HG02763 (cell line): ENCODE measurements at regions not wholly inside any gene's neighbourhood (a gene's known extent, or its start where the extent isn't known, plus 50 kb on each side); places are given as distances from the start of the nearest gene placed in this dataset.

ENCODE experiments used
- ATAC-seq: cut with Tn5 transposase; IDR thresholded peaks from one replicate; pipeline ENCODE4 v1.9.1; 2021; ENCODE audit warnings: mild to moderate bottlenecking, moderate library complexity; ENCODE audit not compliant: unreplicated experiment

- ATAC-seq = no peak
Measured at GRCh38 chr4:163948920-163949455, 454.5 kb downstream of the TMA16 start.

GRCh38 chr4:163949976-163950601 is 455.6 kb downstream of the TMA16 start:
- no peak for ATAC-seq

- ATAC-seq = no peak
Measured at GRCh38 chr4:163955288-163955687, 460.8 kb downstream of the TMA16 start.

DNA sequence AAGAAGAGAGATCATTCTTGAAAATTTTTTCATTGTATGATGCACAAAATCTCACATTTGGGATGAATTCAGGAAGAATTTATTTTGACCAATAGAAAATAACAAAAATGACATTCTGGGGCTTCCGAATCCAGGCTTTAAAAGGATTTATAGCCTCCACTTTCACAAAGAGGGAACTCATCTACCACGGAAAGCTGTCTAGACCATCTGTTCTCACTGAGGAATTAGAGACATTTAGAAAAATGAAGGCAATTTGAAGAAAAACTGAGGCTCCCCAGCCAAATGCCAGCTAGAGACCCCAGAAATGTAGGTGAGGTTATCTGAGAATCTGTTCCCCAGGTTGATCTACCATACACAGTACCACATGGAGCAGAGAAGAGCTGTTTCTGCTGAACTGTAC is 464.3 kb downstream of the TMA16 start:
- no peak for ATAC-seq

DNA sequence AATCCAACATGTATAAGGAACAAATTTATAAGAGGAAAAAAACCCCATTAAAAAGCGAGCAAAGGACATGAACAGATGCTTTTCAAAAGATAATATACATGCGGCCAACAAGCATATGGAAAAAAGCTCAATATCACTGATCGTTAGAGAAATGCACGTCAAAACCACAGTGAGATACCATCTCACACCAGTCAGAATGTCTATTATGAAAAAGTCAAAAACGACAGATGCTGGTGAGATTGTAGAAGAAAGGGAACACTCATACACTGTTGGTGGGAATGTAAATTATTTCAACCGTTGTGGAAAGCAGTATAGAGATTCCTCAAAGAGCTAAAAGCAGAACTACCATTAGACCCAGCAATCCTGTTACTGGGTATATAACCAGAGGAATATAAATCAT is 465.4 kb downstream of the TMA16 start:
- no peak for ATAC-seq

DNA sequence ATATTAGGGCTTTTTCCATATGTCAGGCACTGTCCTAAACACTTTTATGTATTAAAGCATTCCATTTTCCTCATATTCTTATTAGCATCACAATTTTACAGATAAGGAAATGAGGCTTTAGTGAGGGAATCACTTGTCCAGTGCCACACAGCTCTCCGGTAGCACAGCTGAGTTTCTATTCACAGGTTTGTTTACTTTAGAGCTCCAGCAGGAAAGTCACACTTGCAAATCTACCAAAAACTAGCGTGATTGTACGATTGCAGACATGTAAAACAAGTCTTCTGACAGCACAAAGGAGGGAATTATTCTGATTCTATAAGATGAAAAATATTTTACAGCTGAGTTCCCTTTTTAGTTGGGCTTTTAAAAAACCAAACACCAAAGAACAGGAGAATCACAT is 472.1 kb downstream of the TMA16 start:
- no peak for ATAC-seq

DNA sequence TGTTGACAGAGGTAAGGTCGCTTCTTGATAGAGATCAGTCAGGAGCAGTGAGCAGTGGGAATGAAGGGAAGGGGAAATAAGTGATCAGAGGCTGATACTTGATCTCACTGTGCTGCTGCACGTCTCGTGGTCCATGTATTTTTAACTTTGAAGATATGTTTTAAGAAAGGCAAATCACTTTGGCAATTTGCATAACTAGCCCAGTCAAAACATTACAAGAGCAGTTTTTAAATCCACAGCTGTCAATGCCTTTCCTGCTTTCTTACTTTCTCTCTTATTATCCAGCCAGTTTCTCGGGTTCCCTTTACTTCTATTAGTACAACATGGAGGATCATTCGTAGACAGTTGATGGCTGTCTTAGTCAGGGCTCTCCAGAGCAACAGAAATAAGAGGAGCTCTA is 472.8 kb downstream of the TMA16 start:
- ATAC-seq = no peak

DNA sequence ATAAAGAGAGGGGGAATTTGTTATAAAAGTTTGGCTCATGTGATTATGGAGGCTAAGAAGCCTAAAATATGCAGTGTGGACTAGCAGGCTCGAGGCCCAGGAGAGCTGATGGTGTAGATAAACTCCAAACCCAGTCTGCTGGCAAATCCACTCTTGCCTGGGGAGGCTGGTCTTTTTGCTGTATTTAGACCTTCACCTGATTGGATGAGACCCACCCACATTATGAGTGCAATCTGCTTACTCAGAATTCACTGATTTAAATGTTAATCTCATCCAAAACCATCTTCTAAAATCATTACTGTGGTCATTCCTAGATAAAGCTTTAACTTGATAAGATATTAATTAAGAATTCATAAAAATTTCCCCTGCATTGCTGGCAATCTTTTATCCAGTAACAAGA is 473.2 kb downstream of the TMA16 start:
- ATAC-seq = no peak

GRCh38 chr4:163969291-163969690 is 474.8 kb downstream of the TMA16 start:
- ATAC-seq = no peak

- ATAC-seq = no peak
Measured at GRCh38 chr4:163976588-163976987, 482.1 kb downstream of the TMA16 start.

DNA sequence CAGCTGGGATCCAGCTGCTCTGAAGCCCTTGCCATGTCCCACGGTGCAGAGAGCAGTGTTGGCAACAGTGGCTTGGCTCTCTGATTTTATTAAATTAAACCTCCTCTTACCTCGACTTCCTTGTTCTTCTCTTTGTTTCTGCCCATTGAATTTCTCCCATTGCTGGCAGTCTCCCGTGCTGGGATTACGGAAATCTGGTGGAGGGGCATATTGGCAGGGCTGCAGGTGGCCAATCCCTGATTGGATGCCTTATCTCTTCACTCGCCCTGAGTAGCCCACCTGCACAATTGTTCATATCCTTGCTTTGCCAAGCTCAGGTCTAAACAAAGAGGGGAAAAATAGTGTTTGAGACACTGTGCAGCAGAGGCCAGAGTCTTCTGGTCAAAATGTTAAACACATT is 493.9 kb downstream of the TMA16 start:
- no peak for ATAC-seq

DNA sequence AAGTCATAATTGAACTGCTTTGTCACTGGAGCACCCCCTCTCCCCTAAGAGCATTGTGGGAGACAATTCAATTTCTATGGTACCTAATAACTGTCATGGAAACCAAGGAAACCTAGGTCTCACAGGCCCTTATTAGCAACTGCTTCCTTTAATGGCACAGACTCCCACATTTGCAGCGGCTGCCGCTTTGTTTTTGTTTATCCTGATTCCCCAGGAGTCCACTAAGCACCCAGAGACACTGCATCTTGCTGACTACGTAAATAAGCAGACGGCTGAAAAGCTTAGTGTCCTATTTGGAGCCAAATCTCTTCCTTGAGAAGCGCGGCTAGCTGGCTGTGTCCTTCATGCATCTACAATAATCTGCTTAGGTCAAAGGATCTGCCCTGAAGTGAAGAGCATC is 494.4 kb downstream of the TMA16 start:
- ATAC-seq = no peak

DNA sequence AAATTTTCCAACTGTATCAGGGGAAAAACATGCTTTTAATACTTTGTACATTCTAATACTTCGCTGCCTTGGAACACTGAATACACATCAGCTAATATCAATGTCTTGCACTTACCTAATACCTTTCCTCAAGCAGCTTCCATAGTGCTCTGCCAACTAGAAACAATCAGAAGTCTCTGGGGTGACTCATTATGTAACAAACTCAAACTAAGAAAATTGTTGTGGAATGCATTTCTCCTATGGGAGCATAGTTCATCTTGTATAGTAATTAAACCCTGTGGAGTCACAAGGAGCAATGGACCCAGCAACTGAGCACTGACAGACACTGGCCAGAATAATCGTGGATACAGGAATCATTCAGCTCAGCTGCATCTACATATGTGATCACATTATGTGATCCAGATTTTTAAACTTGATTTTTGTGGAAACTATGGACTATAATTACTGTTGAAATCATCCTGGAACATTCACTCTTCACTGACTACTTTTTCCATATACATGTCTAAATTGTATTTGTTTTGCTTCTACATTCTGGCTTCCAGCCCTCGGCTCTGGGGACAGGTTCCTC is 496.9 kb downstream of the TMA16 start:
- ATAC-seq = no peak

DNA sequence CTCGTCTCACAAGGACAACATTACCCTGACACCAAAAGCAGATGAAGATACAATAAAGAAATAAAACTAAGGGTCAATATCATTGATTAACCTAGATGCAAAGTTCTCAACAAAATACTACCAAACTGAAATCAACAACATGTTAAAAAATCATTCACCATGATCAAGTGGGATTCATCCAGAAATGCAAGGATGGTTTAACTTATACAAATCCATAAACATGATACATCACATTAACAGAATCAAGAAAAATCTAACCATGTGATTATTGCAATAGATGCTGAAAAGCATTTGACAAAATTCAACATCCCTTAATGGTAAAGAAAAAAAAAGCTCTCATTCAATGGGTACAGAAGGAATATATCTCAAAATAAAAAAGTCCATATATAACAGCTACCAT is 514.9 kb downstream of the TMA16 start:
- ATAC-seq = no peak

DNA sequence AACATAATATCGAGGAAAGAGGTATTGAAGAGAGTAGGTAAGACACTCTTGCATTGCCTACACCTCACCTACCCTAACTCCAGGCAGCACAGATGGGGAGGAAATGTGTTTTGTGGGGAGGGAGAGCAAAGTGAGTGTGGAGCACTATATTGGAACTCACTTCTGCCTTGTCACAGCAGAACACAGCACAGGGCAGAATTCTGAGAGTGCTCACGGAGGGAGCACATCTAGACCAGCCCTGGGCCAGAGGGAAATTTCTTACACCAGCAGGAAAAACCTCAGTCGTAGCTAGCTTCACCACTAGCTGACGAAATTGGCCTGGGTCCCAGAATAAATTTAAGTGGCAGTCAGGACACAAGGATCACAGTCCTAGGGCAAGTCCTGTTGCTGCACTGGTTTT is 517.3 kb downstream of the TMA16 start:
- no peak for ATAC-seq

DNA sequence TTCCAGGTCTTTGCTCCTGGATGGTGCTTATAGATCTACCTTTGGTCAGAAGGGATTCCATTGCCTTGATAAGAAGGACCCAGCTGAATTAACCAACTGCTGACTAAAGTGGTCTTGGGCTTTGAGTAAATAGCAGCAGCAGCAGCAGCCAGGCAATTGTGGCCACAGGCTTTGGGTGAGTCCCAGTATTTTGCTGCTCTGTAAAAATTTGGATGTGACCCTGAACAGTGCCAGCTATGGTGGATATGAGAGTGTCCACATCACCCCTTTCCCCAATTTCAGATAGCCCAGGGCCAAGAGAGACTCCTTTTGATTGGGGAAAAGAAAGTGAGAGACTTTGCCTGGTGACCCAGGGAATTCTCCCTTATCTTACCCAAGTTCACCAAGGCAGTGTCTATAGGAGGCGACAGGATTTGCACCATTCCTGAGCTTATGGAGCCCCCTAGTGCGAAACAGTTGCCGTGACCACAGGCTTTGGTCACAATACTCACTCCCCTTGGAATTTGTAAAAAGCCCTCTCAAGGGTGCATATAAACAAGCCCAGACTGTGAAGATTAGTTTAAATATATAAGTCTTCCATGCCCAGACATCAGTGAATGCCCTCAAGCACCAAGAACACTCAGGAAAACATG is 518.0 kb downstream of the TMA16 start:
- ATAC-seq = no peak

DNA sequence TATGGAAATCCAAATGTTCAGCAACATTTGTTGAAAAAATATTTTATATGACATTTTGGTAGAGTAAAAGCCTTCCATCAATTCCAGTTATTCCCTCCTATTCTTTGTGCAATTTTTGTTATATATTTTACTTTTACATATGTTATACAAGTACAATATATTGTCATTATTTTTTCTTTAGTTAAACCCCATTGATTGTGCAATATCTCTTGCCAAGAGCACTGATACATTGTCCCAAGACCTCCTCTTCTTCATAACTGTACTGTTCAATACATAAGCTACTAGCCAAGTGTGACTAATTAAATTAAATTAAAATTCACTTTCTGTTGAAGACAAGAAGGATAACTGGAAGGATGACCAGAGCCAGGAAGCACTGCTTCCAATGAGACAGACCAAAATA is 527.5 kb downstream of the TMA16 start:
- ATAC-seq = no peak

GRCh38 chr4:164023214-164023613 is 528.7 kb downstream of the TMA16 start:
- no peak for ATAC-seq

DNA sequence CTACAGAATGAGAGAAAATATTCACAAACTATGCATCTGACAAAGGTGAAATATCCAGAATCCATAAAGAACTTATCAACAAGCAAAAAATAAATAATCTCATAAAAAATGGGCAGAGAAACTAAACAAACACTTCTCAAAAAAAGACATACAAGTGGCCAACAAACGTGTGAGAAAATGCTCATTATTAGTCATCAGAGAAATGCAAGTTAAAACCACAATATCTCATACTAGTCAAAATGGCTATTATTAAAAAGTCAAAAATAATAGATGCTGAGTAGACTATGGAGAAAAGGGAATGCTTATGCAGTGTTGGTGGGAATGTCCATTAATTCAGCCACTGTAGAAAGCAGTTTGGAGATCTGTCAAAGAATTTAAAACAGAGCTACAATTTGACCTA is 533.3 kb downstream of the TMA16 start:
- no peak for ATAC-seq

- ATAC-seq = no peak
Measured at GRCh38 chr4:164039482-164039881, 545.0 kb downstream of the TMA16 start.

- no peak for ATAC-seq
Measured at GRCh38 chr4:164056426-164057142, 562.1 kb downstream of the TMA16 start.
